K562 (cell line): ENCODE measurements at regions not wholly inside any gene's neighbourhood (a gene's known extent, or its start where the extent isn't known, plus 50 kb on each side); places are given as distances from the start of the nearest gene placed in this dataset.

ENCODE experiments used
- ATAC-seq: fragments of 200-7000 bp; cut with Tn5 transposase; 3 replicates; pipeline ENCODE4 v1.9.1; 2020; ENCODE audit warnings: moderate library complexity
- BruUV-seq: library from RNA; stranded (reverse); fragments of 400-500 nt; replicated peaks from 2 replicates; lab custom pipeline; 2021; lab: Mats Ljungman, UMichigan
- CTCF ChIA-PET: fragments of 300-600 bp; formaldehyde crosslinking; extraction: SDS; loops from one replicate; lab custom pipeline; 2021; ENCODE audit warnings: low intra/inter-chr PET ratio; lab: Yijun Ruan, JAX
- POLR2A ChIA-PET: fragments of 300-600, 350-650 bp; sonication (Branson Sonifier 250); formaldehyde crosslinking; extraction: SDS; loops from one replicate; lab custom pipeline; 2021; ENCODE audit warnings: antibody characterized with exemption, inconsistent platforms; lab: Yijun Ruan, JAX
- DNase-seq, 4 experiments: peaks; one replicate each; pipeline versions ENCODE4 v3.0.0 to v3.0.0-alpha.2; 2011 to 2018; ENCODE audit warnings: low spot score in 3 of 4, mixed read lengths in 3 of 4; ENCODE audit errors: extremely low read depth in 1 of 4
- FAIRE-seq: peaks from 2 replicates; lab custom pipeline; 2011; peaks lifted over from hg19 to GRCh38; lab: Jason Lieb, UNC
- H2AFZ ChIP-seq: 2 replicates; pipeline ENCODE4 v1.6.0; 2011; ENCODE audit warnings: low read depth, low read length, control low read depth, inconsistent platforms
- H3K27ac ChIP-seq: fragments of 200-600 bp; 3 replicates; pipeline ENCODE4 v1.8.0; 2011; ENCODE audit warnings: low read depth, mild to moderate bottlenecking, control low read depth, inconsistent platforms, low read length, moderate library complexity, mixed read lengths; ENCODE audit errors: extremely low read depth
- H3K27me3 ChIP-seq, 2 experiments: fragments of 300-600 bp in 1 of 2; 2 replicates in 1 of 2; 3 replicates in 1 of 2; pipeline versions ENCODE4 v1.6.0 to v1.8.0; 2011; ENCODE audit warnings: inconsistent platforms in 2 of 2, low read length in 2 of 2, mild to moderate bottlenecking in 1 of 2, mixed read lengths in 1 of 2, moderate library complexity in 1 of 2; ENCODE audit not compliant: control insufficient read depth in 2 of 2, insufficient read depth in 2 of 2
- H3K36me3 ChIP-seq: fragments of 300-600 bp; 3 replicates; pipeline ENCODE4 v1.8.0; 2011; ENCODE audit warnings: mild to moderate bottlenecking, low read length, inconsistent platforms; ENCODE audit not compliant: control insufficient read depth, insufficient read depth
- H3K4me1 ChIP-seq, 2 experiments: fragments of 200-600 bp in 1 of 2; replicated peaks in 1 of 2; 2 replicates in 1 of 2; 3 replicates in 1 of 2; pipeline versions ENCODE4 v1.5.1 to v1.8.0; 2011; ENCODE audit warnings: inconsistent platforms in 2 of 2, low read length in 2 of 2, mild to moderate bottlenecking in 1 of 2, mixed read lengths in 1 of 2, moderate library complexity in 1 of 2; ENCODE audit not compliant: control insufficient read depth in 2 of 2, insufficient read depth in 2 of 2
- H3K4me2 ChIP-seq: 2 replicates; pipeline ENCODE4 v1.6.1; 2011; ENCODE audit warnings: low read length, control low read depth, inconsistent platforms, mixed read lengths; ENCODE audit not compliant: insufficient read depth
- H3K4me3 ChIP-seq: fragments of 200-600 bp; sonication (generic), shearing (Covaris generic); 2 replicates; pipeline ENCODE4 v1.5.1; 2016; ENCODE audit warnings: control low read depth, inconsistent platforms
- H3K79me2 ChIP-seq: fragments of 200-600 bp; 3 replicates; pipeline ENCODE4 v1.8.0; 2011; ENCODE audit warnings: low read length, inconsistent platforms; ENCODE audit not compliant: control insufficient read depth, insufficient read depth
- H3K9ac ChIP-seq, 2 experiments: 2 replicates each; pipeline versions ENCODE4 v1.6.0 to v1.6.1; 2011; ENCODE audit warnings: low read depth in 2 of 2, low read length in 2 of 2, control low read depth in 1 of 2, inconsistent platforms in 1 of 2, mild to moderate bottlenecking in 1 of 2, mixed read lengths in 1 of 2; ENCODE audit not compliant: insufficient read depth in 1 of 2
- H3K9me1 ChIP-seq: one replicate; pipeline ENCODE4 v1.6.0; 2011; ENCODE audit warnings: inconsistent platforms, mild to moderate bottlenecking, low read length, moderate library complexity; ENCODE audit not compliant: control insufficient read depth, insufficient read depth
- H3K9me3 ChIP-seq: replicated peaks from 2 replicates; pipeline ENCODE4 v1.5.1; 2011; ENCODE audit warnings: low read depth, low read length, inconsistent platforms; ENCODE audit not compliant: control insufficient read depth, insufficient read depth
- H4K20me1 ChIP-seq: replicated peaks from 2 replicates; pipeline ENCODE4 v1.6.1; 2011; ENCODE audit warnings: low read length, inconsistent platforms, mixed read lengths; ENCODE audit not compliant: control insufficient read depth, insufficient read depth
- CBFA2T2 ChIP-seq: fragments of 450-650 bp; conservative IDR thresholded peaks from 2 replicates; pipeline ENCODE4 v1.6.1; 2017; ENCODE audit warnings: mild to moderate bottlenecking
- CBX2 ChIP-seq: fragments of 200-600 bp; sonication (generic); IDR thresholded peaks from one replicate; pipeline ENCODE4 v1.6.1; 2012; ENCODE audit warnings: mild to moderate bottlenecking, low read length, inconsistent platforms; ENCODE audit not compliant: insufficient read depth, poor library complexity, severe bottlenecking
- EGR1 ChIP-seq: fragments of 450-650 bp; conservative IDR thresholded peaks from 2 replicates; pipeline ENCODE4 v1.6.1; 2017; ENCODE audit warnings: mild to moderate bottlenecking
- GATAD2B ChIP-seq: fragments of 450-650 bp; IDR thresholded peaks from 2 replicates; pipeline ENCODE4 v1.6.1; 2017; ENCODE audit warnings: mild to moderate bottlenecking, borderline replicate concordance
- MEIS2 ChIP-seq: fragments of 450-650 bp; IDR thresholded peaks from 2 replicates; pipeline ENCODE4 v1.6.1; 2014; ENCODE audit warnings: mild to moderate bottlenecking; ENCODE audit not compliant: partially characterized antibody
- NRF1 ChIP-seq, 2 experiments: fragments of 450-650 bp; IDR thresholded peaks in 1 of 2; conservative IDR thresholded peaks in 1 of 2; 2 replicates each; pipeline ENCODE4 v1.6.1; 2014; ENCODE audit warnings: mild to moderate bottlenecking in 2 of 2
- PTBP1 ChIP-seq: fragments of 200-400 bp; formaldehyde crosslinking; IDR thresholded peaks from 2 replicates; pipeline ENCODE4 v1.6.1; 2017; ENCODE audit warnings: low read depth, low read length
- TARDBP ChIP-seq: fragments of 450-650 bp; IDR thresholded peaks from 2 replicates; pipeline ENCODE4 v1.6.1; 2016
- ZNF121 ChIP-seq: sonication (generic); formaldehyde crosslinking; conservative IDR thresholded peaks from 2 replicates; pipeline ENCODE4 v1.8.0; 2022; ENCODE audit warnings: missing genetic modification reagents
- ZNF217 ChIP-seq: sonication (generic); formaldehyde crosslinking; IDR thresholded peaks from 2 replicates; pipeline ENCODE4 v1.8.0; 2022; ENCODE audit warnings: mild to moderate bottlenecking, missing genetic modification reagents
- ZNF41 ChIP-seq: fragments of 250-450 bp; sonication (Bioruptor Pico); conservative IDR thresholded peaks from 2 replicates; pipeline ENCODE4 v1.4.0; 2020; ENCODE audit warnings: mild to moderate bottlenecking
- ZNF695 ChIP-seq: fragments of 450-650 bp; formaldehyde crosslinking; IDR thresholded peaks from 2 replicates; pipeline ENCODE4 v1.4.0; 2020; ENCODE audit warnings: mild to moderate bottlenecking, moderate library complexity
- ZNF76 ChIP-seq: fragments of 250-450 bp; sonication (Bioruptor Pico); IDR thresholded peaks from 2 replicates; pipeline ENCODE4 v1.4.0; 2020; ENCODE audit warnings: mild to moderate bottlenecking, moderate library complexity, borderline replicate concordance
- WGBS: fragments of 100-300 bp; shearing (Covaris generic); methylation state at CpG from one replicate; pipeline ENCODE4 v1.1.6; 2016; ENCODE audit warnings: low coverage, mixed read lengths; ENCODE audit not compliant: insufficient coverage; ENCODE audit errors: missing lambda C conversion rate; 5-methylcytosine and 5-hydroxymethylcytosine counted together
- in situ Hi-C: fragments of 300-500 bp; cut with MboI; formaldehyde crosslinking; loops from 4 replicates; pipeline ENCODE4 v1.15.0; 2018; ENCODE audit warnings: inconsistent platforms, mixed read lengths
- intact Hi-C: fragments of 100-400 bp; cut with micrococcal nuclease; formaldehyde crosslinking; loops from 2 replicates; pipeline ENCODE4 v1.14.2; 2022
- TF ChIP-seq, protein P1 (sequence below): fragments of 450-650 bp; formaldehyde crosslinking; conservative IDR thresholded peaks from 2 replicates; pipeline ENCODE4 v1.4.0; 2022; ENCODE audit warnings: mild to moderate bottlenecking, missing genetic modification characterization
- TF ChIP-seq, protein P2 (sequence below): sonication (generic); IDR thresholded peaks from 2 replicates; pipeline ENCODE4 v1.6.1; 2016
- TF ChIP-seq, protein P3 (sequence below): fragments of 450-650 bp; formaldehyde crosslinking; IDR thresholded peaks from 2 replicates; pipeline ENCODE4 v1.4.0; 2020; ENCODE audit warnings: mild to moderate bottlenecking, moderate library complexity
- TF ChIP-seq, protein P4 (sequence below): fragments of 450-650 bp; IDR thresholded peaks from 2 replicates; pipeline ENCODE4 v1.6.1; 2017; ENCODE audit warnings: antibody characterized with exemption

DNA sequence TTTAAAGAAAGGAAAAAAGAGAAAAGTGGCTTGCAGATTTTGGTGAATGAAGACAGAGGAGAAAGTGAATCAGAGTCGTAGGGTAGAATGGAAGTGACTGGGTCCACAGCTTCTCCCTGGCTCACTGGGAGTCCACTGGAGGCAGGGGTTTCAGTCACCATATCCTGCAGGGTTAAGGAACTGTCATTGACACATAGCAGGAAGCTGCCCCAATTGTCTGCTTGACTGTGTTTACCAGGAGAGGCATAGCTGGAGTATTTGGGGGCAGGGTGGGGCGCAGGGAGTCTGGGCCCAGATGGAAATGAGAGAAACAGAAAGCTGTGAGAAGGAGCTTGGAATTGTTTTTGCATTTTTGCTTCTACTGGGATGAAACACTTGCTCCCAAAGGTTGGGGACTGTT, 228.8 kb upstream of the CSF3R start (continued):
- no peak for TF ChIP-seq ZNF76 (CRISPR knock-in tag)
- TF ChIP-seq, protein P1, sequence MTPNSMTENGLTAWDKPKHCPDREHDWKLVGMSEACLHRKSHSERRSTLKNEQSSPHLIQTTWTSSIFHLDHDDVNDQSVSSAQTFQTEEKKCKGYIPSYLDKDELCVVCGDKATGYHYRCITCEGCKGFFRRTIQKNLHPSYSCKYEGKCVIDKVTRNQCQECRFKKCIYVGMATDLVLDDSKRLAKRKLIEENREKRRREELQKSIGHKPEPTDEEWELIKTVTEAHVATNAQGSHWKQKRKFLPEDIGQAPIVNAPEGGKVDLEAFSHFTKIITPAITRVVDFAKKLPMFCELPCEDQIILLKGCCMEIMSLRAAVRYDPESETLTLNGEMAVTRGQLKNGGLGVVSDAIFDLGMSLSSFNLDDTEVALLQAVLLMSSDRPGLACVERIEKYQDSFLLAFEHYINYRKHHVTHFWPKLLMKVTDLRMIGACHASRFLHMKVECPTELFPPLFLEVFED (CRISPR knock-in tag) = no peak
- TF ChIP-seq TARDBP = no peak
- TF ChIP-seq GATAD2B = no peak
- no peak for TF ChIP-seq ZNF121
- TF ChIP-seq EGR1 = no peak
- TF ChIP-seq, protein P2, sequence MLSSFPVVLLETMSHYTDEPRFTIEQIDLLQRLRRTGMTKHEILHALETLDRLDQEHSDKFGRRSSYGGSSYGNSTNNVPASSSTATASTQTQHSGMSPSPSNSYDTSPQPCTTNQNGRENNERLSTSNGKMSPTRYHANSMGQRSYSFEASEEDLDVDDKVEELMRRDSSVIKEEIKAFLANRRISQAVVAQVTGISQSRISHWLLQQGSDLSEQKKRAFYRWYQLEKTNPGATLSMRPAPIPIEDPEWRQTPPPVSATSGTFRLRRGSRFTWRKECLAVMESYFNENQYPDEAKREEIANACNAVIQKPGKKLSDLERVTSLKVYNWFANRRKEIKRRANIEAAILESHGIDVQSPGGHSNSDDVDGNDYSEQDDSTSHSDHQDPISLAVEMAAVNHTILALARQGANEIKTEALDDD = no peak
- TF ChIP-seq, protein P3, sequence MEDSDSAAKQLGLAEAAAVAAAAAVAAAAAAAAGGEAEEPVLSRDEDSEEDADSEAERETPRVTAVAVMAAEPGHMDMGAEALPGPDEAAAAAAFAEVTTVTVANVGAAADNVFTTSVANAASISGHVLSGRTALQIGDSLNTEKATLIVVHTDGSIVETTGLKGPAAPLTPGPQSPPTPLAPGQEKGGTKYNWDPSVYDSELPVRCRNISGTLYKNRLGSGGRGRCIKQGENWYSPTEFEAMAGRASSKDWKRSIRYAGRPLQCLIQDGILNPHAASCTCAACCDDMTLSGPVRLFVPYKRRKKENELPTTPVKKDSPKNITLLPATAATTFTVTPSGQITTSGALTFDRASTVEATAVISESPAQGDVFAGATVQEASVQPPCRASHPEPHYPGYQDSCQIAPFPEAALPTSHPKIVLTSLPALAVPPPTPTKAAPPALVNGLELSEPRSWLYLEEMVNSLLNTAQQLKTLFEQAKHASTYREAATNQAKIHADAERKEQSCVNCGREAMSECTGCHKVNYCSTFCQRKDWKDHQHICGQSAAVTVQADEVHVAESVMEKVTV (CRISPR knock-in tag) = no peak

DNA sequence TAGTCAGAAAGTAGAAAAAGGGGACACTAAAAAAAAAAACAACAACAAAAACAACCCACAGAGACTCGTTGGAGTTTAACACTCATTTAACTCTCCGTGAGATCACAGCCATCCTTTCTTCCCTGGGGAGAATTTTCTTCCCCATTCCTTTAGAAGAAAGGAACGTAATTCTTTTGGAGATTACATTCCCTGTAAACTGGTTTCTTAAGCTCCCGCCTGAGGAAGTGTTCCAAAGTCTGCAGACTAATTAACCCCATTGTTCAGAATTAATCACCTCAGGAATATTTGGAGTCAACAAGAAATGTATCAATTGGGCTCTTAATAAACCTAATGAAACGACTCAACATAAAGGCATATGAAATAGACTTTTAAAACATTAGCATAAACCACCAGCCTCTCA, 228.2 kb upstream of the CSF3R start:
- DNase-seq = no peak
- Histone ChIP-seq H4K20me1 (0 out of 2 replicates have a peak, but pooled peaks cover 3% of the 10 kb centered on the region), H3K9ac (no peak overlapping the region), H3K27me3 (peaks cover 28 to 34% of the 10 kb centered on the region in 2 experiments), H3K27ac (no peak overlapping the region), H3K4me2 (no peak overlapping the region), H3K9me1 (no peaks in the 10 kb centered on the region), H3K36me3 (no peaks in the 10 kb centered on the region), H3K4me3 (no peak overlapping the region), H3K79me2 (no peaks in the 10 kb centered on the region), H3K4me1 (no peaks in the 10 kb centered on the region), H3K9me3 (no peaks in the 10 kb centered on the region), H2AFZ (no peak overlapping the region)
- no peak for FAIRE-seq
- WGBS = under 1% methylated on average over 5 of the region's 5 CpGs
- in situ Hi-C loops (no loop called here), intact Hi-C loops (no loop called here)
- CTCF ChIA-PET = no interaction called here
- ATAC-seq = no peak
- POLR2A ChIA-PET = interaction anchor here (0.9 to 1.4 kb wide), 3 partner anchors 16 to 82 kb away, joined by 3 read pairs; no protein-coding TSS in a partner anchor
- no TSS peak for BruUV-seq
- TF ChIP-seq CBX2 (no peak), CBFA2T2 (no peak), ZNF41 (CRISPR knock-in tag) (no peak), PTBP1 (no peak), NRF1 (conservative IDR thresholded peaks at IDR 0.05 in 1 of 2, IDR thresholded peaks at IDR 0.05 in 1 of 2) (no peak), MEIS2 (no peak), ZNF217 (CRISPR knock-in tag) (no peak), ZNF695 (CRISPR knock-in tag) (no peak)
- TF ChIP-seq, protein P4, sequence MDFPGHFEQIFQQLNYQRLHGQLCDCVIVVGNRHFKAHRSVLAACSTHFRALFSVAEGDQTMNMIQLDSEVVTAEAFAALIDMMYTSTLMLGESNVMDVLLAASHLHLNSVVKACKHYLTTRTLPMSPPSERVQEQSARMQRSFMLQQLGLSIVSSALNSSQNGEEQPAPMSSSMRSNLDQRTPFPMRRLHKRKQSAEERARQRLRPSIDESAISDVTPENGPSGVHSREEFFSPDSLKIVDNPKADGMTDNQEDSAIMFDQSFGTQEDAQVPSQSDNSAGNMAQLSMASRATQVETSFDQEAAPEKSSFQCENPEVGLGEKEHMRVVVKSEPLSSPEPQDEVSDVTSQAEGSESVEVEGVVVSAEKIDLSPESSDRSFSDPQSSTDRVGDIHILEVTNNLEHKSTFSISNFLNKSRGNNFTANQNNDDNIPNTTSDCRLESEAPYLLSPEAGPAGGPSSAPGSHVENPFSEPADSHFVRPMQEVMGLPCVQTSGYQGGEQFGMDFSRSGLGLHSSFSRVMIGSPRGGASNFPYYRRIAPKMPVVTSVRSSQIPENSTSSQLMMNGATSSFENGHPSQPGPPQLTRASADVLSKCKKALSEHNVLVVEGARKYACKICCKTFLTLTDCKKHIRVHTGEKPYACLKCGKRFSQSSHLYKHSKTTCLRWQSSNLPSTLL = no peak
